ENCODE measurements at regions not wholly inside any gene's neighbourhood (a gene's known extent, or its start where the extent isn't known, plus 50 kb on each side); places are given as distances from the start of the nearest gene placed in this dataset.

- H3K27ac ChIP-seq, result no peak overlapping the region
- no peak overlapping the region for H3K4me3 ChIP-seq
- H3K27me3 ChIP-seq (replicated peaks; ENCODE audit: insufficient read depth), result no peaks in the 10 kb centered on the region
- TF ChIP-seq POLR2A (IDR thresholded peaks at IDR 0.05), result no peak
- no peak for TF ChIP-seq CTCF (IDR thresholded peaks at IDR 0.05)
- no peak for TF ChIP-seq POLR2AphosphoS5 (IDR thresholded peaks at IDR 0.05)
- H3K4me1 ChIP-seq (replicated peaks), result no peaks in the 10 kb centered on the region
- intact Hi-C loops (cut with DNase I), result no loop called here
- no peaks in the 10 kb centered on the region for H3K9me3 ChIP-seq
- DNase-seq (ENCODE audit: low spot score), result no peak
- no peaks in the 10 kb centered on the region for H3K36me3 ChIP-seq
- 67% methylated on average over 1 of the region's 1 CpG for WGBS
Measured at GRCh38 chr9:99607842-99608448, 213.7 kb upstream of the NR4A3 start.

GRCh38 chr9:99614341-99614740 is 207.3 kb upstream of the NR4A3 start:
- H3K27ac ChIP-seq, result no peak overlapping the region
- H3K9me3 ChIP-seq, result no peaks in the 10 kb centered on the region
- no peaks in the 10 kb centered on the region for H3K36me3 ChIP-seq
- H3K4me3 ChIP-seq, result no peak overlapping the region
- TF ChIP-seq POLR2A (IDR thresholded peaks at IDR 0.05) (no peak), CTCF (IDR thresholded peaks at IDR 0.05) (no peak), POLR2AphosphoS5 (IDR thresholded peaks at IDR 0.05) (no peak)
- H3K27me3 ChIP-seq (replicated peaks; ENCODE audit: insufficient read depth), result no peaks in the 10 kb centered on the region
- intact Hi-C loops (cut with DNase I), result no loop called here
- no peak for DNase-seq (ENCODE audit: low spot score)
- WGBS, result 80% methylated on average over 5 of the region's 5 CpGs
- no peaks in the 10 kb centered on the region for H3K4me1 ChIP-seq (replicated peaks)

- H3K27me3 ChIP-seq (replicated peaks; ENCODE audit: insufficient read depth), result no peaks in the 10 kb centered on the region
- H3K9me3 ChIP-seq, result no peaks in the 10 kb centered on the region
- H3K4me3 ChIP-seq, result no peak overlapping the region
- TF ChIP-seq POLR2AphosphoS5 (IDR thresholded peaks at IDR 0.05) (no peak), POLR2A (IDR thresholded peaks at IDR 0.05) (no peak), CTCF (IDR thresholded peaks at IDR 0.05) (no peak)
- WGBS, result 76% methylated on average over 1 of the region's 1 CpG
- intact Hi-C loops (cut with DNase I), result no loop called here
- no peak overlapping the region for H3K27ac ChIP-seq
- H3K36me3 ChIP-seq, result no peaks in the 10 kb centered on the region
- DNase-seq (ENCODE audit: low spot score), result no peak
- no peaks in the 10 kb centered on the region for H3K4me1 ChIP-seq (replicated peaks)
Measured at GRCh38 chr9:99621040-99621439, 200.6 kb upstream of the NR4A3 start.

- H3K4me1 ChIP-seq (replicated peaks), result no peaks in the 10 kb centered on the region
- H3K36me3 ChIP-seq, result no peaks in the 10 kb centered on the region
- intact Hi-C loops (cut with DNase I), result no loop called here
- H3K27me3 ChIP-seq (replicated peaks; ENCODE audit: insufficient read depth), result no peaks in the 10 kb centered on the region
- DNase-seq (ENCODE audit: low spot score), result no peak
- WGBS, result 76% methylated on average over 8 of the region's 8 CpGs
- no peak overlapping the region for H3K4me3 ChIP-seq
- no peaks in the 10 kb centered on the region for H3K9me3 ChIP-seq
- TF ChIP-seq POLR2AphosphoS5 (IDR thresholded peaks at IDR 0.05), result no peak
- TF ChIP-seq CTCF (IDR thresholded peaks at IDR 0.05), result no peak
- no peak for TF ChIP-seq POLR2A (IDR thresholded peaks at IDR 0.05)
- H3K27ac ChIP-seq, result no peak overlapping the region
Measured at GRCh38 chr9:99622679-99623078, 199.0 kb upstream of the NR4A3 start.

GRCh38 chr9:99623780-99624364 is 197.8 kb upstream of the NR4A3 start:
- DNase-seq (ENCODE audit: low spot score), result no peak
- H3K9me3 ChIP-seq, result no peaks in the 10 kb centered on the region
- no peaks in the 10 kb centered on the region for H3K36me3 ChIP-seq
- H3K27ac ChIP-seq, result no peak overlapping the region
- TF ChIP-seq POLR2A (IDR thresholded peaks at IDR 0.05) (no peak), CTCF (IDR thresholded peaks at IDR 0.05) (no peak), POLR2AphosphoS5 (IDR thresholded peaks at IDR 0.05) (no peak)
- intact Hi-C loops (cut with DNase I), result no loop called here
- H3K4me3 ChIP-seq, result no peak overlapping the region
- H3K27me3 ChIP-seq (replicated peaks; ENCODE audit: insufficient read depth), result no peaks in the 10 kb centered on the region
- H3K4me1 ChIP-seq (replicated peaks), result no peaks in the 10 kb centered on the region
- 97% methylated on average over 3 of the region's 3 CpGs for WGBS
